ENCODE measurements at regions not wholly inside any gene's neighbourhood (a gene's known extent, or its start where the extent isn't known, plus 50 kb on each side); places are given as distances from the start of the nearest gene placed in this dataset.
"Not testable (repeated sequence)": the region's sequence is repeated elsewhere in the genome, so short reads cannot be mapped to it uniquely, and the experiment has no call there.

DNA sequence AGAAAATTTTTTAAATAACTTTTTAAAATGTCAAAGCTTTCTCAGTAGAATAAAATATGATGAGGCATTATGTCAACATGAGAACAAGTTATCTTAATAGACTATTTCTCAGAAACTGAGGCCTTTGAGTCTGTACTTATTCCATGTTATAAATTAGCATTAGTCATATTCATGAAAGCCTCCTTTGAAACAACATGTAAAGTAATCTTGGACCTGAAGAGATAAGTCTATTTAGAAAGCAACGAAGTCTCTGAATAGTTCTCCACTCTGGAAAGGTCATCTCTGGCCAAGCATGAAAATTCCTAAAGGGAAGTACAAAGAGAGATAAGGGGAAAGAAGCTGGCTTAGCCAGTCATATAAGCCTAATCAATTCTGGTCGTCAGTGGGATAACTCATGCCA lies 150.8 kb downstream of the CYB561 start:
- no peak for ATAC-seq

DNA sequence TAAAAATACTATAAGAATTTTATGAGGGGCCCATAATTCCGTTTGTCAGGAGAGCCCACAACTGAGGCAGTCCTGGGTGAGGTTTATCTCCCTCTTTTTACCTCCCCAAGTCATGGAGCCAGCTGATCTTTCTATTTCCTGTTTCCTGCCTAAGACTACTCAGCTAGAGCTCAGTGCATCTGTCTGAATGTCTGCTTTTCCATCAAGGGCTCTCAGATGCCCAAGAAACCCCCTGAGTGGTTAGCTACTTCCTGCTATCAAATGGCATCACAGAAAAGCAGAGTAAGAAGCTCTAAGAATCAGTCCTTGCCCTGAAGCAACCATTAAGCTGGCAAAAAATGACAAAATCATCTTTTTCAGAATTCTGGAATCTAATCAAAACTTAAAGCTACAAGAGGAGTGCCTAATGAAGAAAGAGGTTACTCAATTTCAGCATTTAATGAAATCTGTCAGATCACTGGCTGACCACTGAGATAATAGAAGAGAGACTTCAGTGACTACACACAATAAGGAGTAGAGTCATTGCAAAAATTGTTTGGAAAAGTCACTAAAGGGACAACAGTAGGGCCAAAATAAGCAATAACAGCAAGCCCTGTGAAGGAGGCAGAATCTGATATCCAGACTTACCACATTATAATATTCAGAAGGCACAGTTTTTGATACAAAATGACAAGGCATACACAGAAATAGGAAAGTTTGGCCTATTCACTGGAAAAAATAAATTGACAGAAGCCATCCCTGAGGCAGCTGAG lies 150.1 kb downstream of the CYB561 start:
- ATAC-seq, result no peak

DNA sequence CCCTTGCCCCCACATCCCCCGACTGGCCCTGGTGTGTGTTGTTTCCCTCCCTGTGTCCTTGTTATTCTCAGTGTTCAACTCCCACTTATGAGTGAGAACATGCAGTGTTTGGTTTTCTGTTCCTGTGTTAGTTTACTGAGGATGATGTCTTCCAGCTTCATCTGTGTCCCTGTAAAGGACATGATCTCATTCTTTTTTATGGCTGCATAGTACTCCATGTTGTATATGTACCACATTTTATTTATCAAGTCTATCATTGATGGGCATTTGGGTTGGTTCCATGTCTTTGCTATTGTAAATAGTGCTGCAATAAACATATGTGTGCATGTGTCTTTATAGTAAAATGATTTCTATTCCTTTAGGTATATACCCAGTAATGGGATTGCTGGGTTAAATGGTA lies 147.2 kb downstream of the CYB561 start:
- ATAC-seq, result not testable (repeated sequence)

DNA sequence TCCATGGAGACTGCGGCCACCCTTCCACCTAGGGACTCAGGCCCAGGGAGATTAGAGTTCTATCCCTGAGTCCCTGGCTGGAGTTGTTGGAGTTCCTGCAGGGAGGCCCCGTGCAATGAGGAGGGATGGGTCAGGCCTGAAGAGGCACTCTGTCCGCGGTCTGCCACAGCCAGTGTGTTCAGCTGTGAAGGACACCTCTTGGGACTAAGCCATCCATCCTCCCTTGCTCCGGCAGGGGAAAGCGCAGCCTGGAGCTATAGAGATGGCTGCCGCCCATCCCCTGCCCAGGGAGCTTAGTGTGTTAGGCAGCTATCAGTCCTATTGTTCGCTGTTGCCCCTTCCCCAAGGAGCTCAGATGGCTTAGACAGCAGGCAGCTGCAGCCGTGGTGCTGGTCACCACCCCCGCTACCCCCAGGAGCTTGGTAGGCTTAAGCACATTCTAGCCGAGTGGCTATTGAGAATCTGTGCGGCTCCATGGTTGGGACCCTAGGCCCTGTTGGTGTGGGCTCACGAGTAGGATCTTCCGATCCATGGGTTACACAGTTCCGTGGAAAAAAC lies 141.3 kb downstream of the CYB561 start:
- no peak for ATAC-seq

DNA sequence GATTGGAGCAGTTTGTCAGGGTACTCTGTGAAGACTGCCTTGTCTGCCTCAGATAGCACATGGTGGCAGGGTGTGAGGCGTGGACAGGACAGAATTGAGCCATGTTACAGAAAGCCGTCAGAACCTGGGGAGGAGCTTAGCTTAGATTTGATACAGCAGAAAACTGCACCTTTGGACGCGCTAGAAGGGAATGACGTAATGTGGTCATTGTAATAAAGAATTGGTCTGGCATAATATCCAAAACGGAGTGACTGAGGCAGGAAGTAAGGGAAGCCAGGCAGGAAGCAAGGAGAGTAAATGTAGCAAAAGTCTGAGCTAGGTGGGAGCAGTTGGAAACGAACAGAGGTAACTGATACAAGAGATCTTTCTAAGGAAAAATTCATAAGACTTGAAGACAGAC lies 140.2 kb downstream of the CYB561 start:
- ATAC-seq, result no peak

DNA sequence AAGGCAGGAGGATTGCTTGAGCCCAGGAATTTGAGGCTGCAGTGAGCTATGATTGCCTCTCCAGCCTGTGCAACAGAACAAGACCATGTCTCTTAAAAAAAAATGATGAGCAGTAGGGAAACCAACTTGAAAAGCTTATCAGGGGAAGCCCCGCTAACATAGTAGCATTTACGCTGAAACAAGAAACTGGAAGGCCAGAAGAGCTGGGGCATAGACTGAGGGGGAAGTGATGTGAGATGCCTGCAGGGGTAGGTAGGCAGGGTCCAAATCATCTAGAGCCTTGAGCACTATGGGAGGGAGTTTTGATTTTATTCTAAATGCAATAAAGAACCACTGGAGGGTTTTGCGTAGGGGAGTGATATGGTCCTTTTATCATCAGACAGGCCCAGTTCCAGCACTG lies 139.3 kb downstream of the CYB561 start:
- no peak for ATAC-seq

DNA sequence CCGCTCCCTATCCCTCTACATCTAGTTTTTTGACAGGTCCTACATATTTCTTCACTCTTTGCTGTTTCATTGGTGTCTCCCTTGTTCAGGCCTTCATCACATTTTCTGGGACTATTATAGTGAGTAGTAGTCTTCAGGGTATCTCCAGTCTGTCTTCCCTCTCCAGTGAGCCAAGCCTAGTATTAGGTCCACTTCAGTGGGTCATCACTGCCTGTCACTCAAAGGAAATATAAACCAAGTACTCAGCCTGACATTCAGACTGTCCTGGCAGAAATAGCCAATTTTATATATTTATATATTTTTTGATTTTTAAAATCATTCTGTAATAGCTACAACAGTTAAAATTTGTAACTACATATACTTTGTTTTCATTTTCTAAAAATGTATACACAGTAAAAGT lies 137.8 kb downstream of the CYB561 start:
- no peak for ATAC-seq

DNA sequence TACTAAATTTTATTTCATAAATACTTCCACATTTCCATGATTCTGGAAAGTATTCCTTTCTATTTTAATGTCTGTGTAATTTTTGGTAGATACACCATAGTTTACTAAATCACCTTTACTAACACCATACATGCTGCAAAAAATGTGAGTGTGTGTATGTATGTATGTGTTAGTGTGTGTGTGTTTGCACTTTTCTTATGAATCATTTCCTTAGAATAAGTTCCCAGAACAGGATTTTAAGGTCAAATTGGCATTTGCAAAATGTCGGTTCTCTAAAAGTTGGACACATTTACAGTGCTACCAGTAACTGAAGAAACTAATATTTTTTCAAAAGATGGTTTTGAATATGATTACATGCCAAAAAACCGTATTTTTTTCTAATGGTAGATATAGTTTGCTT lies 137.1 kb downstream of the CYB561 start:
- no peak for ATAC-seq

DNA sequence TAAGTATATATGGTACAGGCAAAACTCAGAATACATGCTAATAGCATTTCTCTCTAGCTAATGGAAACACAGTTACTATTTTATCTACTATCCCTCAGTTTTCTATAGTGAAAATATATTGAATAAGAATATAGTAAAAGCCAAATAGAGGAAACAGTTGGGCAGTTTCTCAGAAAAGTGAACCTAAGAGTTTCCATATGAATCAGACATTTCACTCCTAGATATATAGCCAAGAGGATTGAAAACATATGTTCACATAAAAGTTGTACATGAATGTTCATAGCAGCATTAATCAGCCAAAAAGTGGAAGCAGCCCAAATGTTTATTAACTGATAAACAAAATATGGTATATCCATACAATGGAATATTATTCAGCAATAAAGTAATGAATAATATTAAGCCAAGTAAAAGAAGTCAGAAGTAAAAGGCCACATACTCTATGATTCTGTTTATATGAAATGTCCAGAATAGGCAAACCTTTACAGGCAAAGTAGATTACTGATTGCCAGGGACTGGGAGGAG lies 134.6 kb downstream of the CYB561 start:
- no peak for ATAC-seq

DNA sequence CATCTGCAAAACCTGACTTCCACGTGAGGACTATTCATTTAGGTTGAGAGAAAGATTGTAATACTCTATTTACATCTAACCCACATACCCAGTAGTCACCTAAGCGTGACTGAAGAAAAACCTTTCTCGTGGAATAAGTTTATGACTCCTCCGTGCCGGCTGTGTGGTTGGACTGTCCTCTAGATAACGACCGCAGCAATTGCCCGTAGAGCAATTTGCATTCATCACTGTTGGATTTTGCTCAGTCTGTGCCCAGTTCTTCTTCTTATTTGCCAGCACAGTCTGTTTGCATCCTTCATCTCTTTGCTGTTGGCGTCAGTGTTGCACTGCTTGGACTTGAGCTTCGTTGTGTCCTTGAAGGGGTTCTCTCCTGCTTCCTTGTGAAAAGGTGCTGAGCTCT lies 131.3 kb downstream of the CYB561 start:
- no peak for ATAC-seq

DNA sequence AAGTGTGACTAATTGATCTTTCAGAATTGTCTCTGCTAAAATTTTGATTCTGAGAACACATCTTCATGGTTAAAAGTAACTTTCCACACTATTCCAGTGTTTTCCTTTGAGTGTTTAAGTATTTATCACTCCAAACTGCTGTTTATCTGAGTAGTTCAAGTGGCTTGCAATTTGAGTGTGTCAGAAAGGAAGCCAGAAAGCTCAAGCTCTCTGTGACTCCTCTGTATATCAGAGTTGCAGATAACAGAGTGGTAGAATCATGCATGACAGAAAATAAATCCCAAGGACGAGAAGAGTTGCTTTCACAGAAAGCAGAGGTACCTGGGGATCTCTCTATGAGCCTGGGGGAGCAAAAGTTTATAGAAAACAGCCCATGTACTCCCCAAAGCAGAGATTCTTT lies 130.0 kb downstream of the CYB561 start:
- no peak for ATAC-seq

DNA sequence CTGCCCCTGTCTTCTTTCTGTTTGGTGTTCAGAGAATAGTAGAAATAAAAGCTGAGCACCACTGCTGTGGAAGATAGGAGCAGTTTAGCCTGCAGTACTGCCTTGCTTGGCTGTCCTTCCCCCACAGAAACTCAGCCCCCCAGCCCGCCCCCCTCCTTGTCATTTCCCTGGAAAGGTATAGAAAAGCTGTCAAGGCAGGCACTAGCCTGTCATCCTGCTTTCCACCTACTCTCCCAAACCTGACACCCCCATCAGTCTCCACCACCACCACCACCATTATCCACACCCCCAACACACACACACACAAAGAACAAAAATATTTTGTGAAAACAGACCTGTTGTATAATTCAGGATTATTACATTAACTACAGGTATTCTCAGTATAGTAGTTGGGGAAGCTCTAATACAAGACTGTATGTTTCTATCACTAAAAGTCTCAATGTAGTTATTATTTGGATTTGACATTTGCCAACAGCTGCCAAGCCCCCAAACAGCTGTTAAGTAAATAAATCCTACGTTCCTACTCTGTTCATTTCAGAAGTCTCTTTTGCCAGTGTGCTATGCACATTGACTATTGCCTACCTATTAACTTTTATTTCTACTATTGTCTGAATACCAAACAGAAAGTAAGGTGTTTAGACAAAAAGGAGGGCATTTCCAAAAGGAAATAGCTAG lies 128.8 kb downstream of the CYB561 start:
- ATAC-seq, result no peak

DNA sequence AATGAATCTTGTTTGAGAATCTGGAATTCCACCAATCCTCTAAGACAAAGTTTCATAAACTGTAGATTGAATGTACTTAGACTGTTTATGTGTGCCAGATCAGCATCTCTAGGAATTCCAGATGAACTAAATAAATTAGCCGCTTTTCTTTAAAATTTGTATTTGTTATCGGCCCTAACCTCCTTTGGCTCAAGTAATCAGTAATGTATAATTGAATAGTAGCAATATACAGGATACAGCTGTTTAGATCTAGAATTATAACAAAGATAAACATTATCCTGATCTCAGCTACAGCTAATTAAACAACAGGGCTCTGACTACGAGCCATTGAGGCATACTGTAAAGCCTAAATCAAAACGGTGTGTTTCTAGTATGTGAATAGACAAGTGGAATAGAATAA lies 120.3 kb downstream of the CYB561 start:
- no peak for ATAC-seq

DNA sequence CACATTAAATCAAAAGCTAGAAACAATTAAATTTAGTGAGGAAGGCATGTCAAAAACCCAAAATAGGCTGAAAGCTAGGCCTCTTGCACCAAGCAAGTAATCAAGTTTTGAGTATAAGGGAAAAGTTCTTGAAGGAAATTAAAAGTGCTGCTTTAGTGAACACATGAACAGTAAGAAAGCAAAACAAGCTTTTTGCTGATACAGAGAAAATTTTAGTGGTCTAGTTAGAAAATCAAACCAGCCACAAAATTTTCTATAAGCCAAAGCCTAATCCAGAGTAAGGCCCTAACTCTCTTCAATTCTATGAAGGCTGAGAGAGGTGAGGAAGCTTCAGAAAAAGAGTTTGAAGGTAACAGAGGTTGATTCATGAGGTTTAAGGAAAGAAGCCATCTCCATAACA lies 116.2 kb downstream of the CYB561 start:
- no peak for ATAC-seq

DNA sequence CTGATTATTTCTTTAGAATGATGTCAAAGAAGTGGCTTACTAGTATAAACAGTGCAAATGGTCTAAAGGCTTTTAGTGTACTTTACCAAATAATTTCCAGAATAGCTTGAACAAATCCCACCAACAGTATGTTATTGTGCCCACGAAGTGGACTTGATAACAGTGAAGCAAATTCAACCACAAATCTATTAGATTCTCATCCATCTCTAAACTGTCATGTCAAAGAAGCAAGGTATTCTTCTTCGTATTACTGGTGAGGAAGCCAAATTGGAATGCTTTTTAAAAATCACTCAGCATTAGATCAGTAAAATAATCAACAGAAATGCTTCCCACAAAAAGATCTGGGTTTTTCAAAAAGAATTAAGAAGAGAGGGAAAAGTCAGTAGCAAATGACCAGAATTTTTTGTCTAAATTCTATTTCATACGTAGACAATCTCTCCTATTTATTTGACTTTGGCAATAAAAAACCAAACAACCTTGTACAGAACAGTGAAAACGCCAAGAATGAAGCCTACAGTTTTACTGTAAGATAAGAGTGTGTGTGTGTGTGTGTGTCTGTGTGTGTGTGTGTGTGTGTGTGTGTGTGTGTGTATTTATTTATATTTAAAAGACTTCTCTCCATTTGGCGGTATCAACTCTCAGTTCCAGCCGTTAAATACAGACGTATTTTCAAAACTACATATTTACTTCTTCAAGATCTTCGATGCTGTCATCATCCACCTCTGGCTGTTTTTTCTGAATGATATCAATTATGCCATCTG lies 114.6 kb downstream of the CYB561 start:
- no peak for ATAC-seq

DNA sequence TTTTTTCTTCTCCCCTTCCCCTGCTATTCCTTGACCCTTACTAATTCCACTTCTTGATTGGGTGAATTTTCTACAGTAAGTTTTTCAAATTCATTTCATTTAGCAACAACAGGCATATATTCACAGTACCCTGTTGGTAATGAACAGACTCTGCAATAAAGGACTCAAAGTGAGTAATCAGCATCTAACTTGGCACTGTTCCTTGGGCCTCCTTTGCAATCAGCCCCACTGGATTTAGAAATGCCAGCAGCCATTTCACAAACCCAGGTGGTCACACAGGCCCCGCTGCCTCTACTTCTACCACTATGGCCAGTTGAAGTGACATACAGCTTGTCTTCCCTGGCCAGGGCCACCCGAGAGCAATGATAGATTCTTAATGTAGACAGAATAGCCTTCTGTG lies 113.8 kb downstream of the CYB561 start:
- no peak for ATAC-seq

DNA sequence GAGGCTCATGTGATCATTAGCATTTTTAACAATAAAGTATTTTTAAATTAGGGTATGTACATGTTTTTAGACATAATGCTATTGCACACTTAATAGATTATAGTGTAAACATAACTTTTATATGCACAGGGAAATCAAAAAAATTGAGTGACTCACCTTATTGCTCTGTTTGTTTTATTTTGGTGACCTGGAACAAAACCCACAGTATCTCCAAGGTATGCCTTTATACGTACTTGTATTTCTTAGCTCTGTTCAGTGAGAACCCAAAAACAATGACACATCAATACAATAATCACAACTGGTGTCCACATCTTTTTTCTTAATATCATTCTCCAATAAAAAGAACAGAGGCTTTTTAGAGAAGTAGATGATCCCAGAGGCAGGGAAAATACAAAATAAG lies 112.2 kb downstream of the CYB561 start:
- no peak for ATAC-seq

DNA sequence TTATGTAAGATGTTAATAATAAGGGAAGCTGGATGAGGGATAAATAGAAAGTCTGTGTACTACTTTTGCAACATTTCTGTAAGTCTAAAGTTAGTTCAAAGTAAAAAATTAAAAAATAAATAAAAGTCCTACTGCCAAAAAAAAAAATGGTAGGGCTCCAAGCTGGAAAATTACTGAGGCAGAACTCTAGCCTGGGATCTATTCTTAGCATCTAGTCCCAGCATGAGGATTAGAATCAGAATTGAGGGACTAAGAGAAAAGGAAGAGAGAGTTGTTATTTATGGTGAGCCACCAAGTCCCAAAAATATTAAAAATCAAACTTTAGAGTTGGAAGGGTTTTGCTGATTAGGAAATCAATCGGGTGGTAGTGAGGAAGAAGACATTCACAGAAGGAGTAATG lies 110.3 kb downstream of the CYB561 start:
- ATAC-seq, result no peak

DNA sequence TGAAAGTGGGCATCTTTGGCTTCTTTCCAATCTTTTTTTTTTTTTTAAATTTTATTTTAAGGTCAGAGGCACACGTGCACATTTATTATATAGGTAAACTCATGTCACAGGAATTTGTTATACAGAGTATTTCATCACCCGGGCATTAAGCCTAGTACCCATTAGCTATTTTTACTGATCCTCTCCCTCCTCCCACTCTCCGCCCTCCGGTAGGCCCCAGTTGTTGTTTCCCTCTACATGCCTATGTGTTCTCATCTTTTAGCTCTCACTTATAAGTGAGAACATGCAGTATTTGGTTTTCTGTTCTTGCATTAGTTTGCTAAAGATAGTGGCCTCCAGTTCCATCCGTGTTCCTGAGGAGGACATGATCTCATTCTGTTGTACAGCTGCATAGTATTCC lies 108.5 kb downstream of the CYB561 start:
- ATAC-seq, result no peak

DNA sequence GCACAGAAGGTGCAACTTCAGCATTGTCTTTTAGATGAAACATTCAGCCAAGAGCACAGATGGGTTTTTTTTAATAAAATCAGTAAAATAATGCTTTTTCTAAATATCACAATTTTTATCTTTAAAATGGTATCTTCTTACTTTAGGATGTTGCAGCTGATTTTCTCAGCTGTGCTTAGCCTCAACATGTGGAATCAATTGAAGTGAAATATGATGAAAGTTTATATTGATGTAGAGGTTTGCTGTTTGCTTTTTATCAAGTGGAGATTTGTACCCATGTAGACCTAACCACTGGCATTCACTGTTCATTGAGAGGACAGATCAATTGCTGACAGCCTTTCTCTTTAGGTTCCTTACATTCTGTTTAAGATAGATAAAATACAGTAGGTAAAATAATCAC lies 107.8 kb downstream of the CYB561 start:
- no peak for ATAC-seq

DNA sequence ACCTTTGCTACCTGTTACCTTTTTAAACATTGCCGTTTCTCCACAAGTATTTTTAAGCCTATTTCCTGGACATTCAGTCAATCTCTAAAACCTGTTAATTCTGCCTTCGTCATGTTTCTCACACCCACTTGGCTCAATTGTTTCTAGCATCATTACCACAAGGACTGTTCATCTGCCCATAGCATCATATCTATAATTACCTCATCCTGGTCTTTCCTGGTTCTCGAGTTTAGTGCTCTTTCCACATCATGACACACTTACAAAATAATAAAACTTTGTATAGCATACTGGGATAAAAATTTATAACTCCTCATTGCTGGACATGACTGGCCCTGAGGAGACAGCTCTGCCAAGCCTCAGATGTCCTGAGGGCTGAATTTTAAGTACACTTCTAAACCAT lies 104.8 kb downstream of the CYB561 start:
- ATAC-seq, result no peak

DNA sequence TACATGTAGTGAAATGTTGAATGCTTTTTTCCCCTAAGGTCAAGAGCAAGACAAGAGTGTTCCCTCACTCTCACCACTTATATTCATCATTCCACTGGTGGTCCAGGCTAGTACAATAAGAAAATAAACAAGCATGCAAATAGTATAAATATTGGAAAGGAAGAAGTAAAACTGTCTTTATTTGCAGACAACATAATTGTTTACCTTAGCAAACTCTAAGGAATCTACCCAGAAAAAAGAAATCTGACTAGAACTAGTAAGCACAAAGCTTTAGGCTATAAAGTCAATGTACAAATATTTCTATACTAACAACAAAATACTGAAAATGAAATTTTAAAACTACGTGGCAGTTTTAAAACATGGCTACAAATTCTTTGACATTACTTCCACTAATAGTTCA lies 101.7 kb downstream of the CYB561 start:
- ATAC-seq, result no peak

DNA sequence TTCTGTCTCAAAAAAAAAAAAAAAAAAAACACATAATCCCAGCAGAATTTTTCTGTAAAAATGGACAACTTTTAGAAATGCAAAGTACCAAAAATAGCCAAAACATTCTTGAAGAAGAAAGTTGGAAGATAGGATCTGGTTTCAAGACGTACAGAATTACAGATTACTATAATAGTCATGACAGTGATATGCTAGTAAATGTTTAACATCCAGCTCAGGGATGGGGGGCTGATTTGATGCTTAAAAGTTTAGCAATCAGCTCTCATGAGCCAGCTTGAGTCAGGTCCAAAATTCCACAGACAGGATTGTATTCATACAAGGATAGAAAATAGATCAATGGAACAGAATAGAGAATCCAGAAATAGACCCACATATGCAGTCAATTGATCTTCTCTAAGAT lies 100.5 kb downstream of the CYB561 start:
- ATAC-seq, result no peak
